ENCODE measurements at regions not wholly inside any gene's neighbourhood (a gene's known extent, or its start where the extent isn't known, plus 50 kb on each side); places are given as distances from the start of the nearest gene placed in this dataset.

DNA sequence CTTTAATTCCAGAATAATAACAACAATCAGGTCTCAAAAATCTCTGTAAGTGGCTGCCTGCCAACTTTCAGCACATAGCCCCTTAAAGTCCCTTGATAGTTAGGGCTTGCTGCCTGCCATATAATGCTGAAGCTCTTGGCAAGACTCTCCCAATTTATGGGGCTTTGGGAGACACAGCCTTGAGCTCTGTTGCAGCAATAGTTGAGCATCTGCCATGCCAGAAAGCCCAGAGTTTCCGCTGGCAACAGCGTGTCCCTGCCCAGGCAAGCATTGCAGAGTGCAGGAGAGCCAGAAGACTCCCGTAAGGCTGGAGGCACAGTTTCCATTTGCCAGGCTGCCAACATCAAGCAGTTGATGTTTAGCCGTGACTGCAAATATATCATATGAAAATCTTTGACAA, 678.5 kb upstream of the NUDT12 start:
- H3K27me3 Mint-ChIP-seq (ENCODE audit: low read depth, poor library complexity) = no peaks in the 10 kb centered on the region
- no peaks in the 10 kb centered on the region for H3K4me1 Mint-ChIP-seq
- TF ChIP-seq, protein P1, sequence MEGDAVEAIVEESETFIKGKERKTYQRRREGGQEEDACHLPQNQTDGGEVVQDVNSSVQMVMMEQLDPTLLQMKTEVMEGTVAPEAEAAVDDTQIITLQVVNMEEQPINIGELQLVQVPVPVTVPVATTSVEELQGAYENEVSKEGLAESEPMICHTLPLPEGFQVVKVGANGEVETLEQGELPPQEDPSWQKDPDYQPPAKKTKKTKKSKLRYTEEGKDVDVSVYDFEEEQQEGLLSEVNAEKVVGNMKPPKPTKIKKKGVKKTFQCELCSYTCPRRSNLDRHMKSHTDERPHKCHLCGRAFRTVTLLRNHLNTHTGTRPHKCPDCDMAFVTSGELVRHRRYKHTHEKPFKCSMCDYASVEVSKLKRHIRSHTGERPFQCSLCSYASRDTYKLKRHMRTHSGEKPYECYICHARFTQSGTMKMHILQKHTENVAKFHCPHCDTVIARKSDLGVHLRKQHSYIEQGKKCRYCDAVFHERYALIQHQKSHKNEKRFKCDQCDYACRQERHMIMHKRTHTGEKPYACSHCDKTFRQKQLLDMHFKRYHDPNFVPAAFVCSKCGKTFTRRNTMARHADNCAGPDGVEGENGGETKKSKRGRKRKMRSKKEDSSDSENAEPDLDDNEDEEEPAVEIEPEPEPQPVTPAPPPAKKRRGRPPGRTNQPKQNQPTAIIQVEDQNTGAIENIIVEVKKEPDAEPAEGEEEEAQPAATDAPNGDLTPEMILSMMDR (IDR thresholded peaks at IDR 0.05) = no peak
- no peaks in the 10 kb centered on the region for H3K36me3 Mint-ChIP-seq (ENCODE audit: low read depth)
- no peak overlapping the region for H3K27ac Mint-ChIP-seq
- no peak for DNase-seq
- no peak overlapping the region for H3K4me3 Mint-ChIP-seq
- H3K9me3 Mint-ChIP-seq = no peaks in the 10 kb centered on the region

DNA sequence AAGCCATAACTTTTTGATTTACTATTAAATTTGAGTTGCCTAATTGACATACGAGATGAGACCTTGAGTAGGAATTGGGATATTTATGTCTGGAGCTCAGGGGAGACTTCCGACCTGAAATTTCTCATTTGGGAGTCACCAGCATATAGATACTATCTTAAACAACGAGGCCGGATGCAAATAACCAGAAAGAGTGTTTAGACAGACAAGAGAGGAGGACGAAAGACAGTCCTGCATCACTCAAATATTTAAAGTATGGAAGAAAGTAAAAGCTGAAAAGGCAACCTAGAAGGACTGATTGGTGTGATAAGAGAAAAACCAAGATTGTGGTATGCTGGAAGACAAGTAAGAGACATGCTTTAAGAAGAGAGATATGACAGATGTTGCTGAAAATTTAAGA, 675.0 kb upstream of the NUDT12 start:
- Mint-ChIP-seq H3K36me3 (ENCODE audit: low read depth) (no peaks in the 10 kb centered on the region), H3K27me3 (ENCODE audit: low read depth, poor library complexity) (no peaks in the 10 kb centered on the region), H3K4me1 (no peaks in the 10 kb centered on the region), H3K27ac (no peak overlapping the region), H3K9me3 (no peaks in the 10 kb centered on the region), H3K4me3 (no peak overlapping the region)
- no peak for DNase-seq
- TF ChIP-seq, protein P1 (IDR thresholded peaks at IDR 0.05) = no peak

DNA sequence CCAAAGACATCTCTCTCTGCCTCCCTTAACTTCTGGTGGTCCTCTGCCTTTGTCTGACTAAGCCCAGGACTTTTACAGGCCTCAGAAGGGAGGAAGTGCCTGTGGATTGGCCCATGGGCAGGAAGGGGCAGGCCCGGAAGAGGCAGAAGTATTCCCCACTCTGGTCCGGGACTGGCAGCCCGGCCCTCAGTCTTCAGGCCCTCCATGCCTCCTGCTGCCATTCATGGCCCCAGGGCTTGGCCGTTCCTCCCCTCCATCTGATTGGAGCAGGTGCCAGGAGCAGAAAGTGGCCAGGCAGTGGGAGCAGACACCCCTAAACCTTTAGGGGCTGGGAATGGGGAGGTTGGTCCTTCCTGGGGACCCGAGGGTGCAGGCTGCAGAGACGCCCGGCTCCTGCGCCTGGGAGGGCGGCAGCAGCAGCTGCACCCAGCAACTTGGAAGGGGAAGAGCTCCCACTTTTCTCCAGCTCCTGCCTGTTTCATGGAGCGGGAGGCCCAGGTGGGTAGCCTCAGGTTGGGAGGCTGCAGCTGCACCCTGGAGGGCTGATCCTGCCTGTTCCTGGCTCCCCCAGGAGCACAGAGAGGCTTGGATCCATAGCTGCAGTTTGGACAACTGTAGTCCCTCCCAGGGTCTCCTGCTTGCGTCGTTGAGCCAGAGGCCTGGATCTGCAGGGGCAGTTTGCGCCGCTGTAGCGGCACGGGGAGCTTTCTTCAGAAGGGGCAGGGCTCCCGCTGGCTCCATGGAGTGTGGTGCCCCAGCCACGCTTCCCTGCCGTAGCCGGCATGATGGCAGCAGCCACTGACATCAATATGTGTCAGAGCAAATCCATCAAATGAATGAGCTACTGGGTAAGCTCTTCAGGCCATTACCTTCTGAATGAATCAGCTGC, 661.5 kb upstream of the NUDT12 start:
- Mint-ChIP-seq H3K27me3 (ENCODE audit: low read depth, poor library complexity) (peaks cover 3% of the 10 kb centered on the region), H3K27ac (no peak overlapping the region), H3K36me3 (ENCODE audit: low read depth) (no peaks in the 10 kb centered on the region), H3K4me1 (no peaks in the 10 kb centered on the region), H3K9me3 (no peaks in the 10 kb centered on the region), H3K4me3 (no peak overlapping the region)
- no peak for DNase-seq
- TF ChIP-seq, protein P1 (IDR thresholded peaks at IDR 0.05) = no peak

DNA sequence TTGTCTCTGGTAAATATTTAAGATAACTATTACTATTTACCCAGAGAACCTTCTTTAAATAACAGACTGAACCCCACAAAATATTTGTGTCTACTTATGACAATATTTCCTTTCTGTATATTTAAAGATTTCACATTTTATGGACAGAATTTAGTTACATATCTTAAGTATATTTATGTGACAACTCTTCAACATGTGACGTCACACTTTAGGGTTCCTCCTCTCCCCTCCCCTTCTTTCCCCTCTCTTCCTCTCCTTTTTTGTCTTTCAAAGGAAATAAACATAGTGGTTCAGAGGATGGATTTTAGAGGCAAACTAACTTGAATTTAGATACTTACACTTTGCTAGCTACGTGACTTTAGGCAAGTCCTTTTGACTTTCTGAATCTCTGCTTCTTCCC, 655.6 kb upstream of the NUDT12 start:
- TF ChIP-seq, protein P1 (IDR thresholded peaks at IDR 0.05) = no peak
- H3K9me3 Mint-ChIP-seq = no peaks in the 10 kb centered on the region
- no peak overlapping the region for H3K27ac Mint-ChIP-seq
- peaks cover 6% of the 10 kb centered on the region for H3K4me1 Mint-ChIP-seq
- no peaks in the 10 kb centered on the region for H3K27me3 Mint-ChIP-seq (ENCODE audit: low read depth, poor library complexity)
- H3K4me3 Mint-ChIP-seq = no peak overlapping the region
- H3K36me3 Mint-ChIP-seq (ENCODE audit: low read depth) = no peaks in the 10 kb centered on the region
- DNase-seq = no peak

DNA sequence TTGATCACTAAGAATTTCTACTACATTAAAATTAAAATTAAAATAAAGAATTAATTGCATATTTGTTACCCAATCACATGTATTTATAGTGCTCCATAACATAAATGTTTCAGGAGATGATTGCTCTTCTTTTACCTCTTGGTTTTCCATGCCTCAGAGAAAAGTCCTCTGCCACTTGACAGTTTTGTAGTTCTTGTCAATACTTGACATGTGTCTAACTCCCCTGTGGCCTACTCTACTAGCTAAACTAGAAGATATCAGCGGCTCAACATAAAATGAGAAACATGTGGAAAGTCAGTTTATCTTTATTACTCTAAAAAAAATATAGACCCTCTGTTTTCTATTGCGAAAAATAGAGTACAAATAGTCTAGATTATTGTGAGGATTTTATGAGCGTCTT, 650.6 kb upstream of the NUDT12 start:
- Mint-ChIP-seq H3K36me3 (ENCODE audit: low read depth) (no peaks in the 10 kb centered on the region), H3K4me1 (peaks cover 8% of the 10 kb centered on the region), H3K9me3 (no peaks in the 10 kb centered on the region), H3K4me3 (no peak overlapping the region), H3K27me3 (ENCODE audit: low read depth, poor library complexity) (no peaks in the 10 kb centered on the region), H3K27ac (no peak overlapping the region)
- DNase-seq = no peak
- TF ChIP-seq, protein P1 (IDR thresholded peaks at IDR 0.05) = no peak

DNA sequence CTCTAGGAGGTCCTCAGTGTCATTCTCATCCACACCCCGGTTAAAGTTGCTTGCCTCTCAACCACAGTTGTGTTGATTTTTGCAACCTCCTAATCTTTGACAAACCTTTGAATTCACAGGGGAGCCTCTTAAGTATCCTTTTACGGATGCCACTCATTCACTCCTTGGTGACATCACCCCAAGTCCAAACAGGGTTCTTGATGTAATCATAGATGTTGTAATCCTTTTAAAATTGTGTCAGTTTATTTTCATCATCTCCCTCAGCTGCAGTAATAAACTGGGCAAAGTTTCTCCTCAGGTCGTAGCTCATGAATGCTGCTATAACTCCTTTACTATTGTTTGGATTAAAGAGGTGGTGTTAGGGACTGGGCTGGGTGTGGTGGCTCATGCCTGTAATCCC, 637.2 kb upstream of the NUDT12 start:
- Mint-ChIP-seq H3K4me3 (no peak overlapping the region), H3K4me1 (no peaks in the 10 kb centered on the region), H3K36me3 (ENCODE audit: low read depth) (no peaks in the 10 kb centered on the region), H3K9me3 (no peaks in the 10 kb centered on the region), H3K27me3 (ENCODE audit: low read depth, poor library complexity) (no peaks in the 10 kb centered on the region), H3K27ac (no peak overlapping the region)
- TF ChIP-seq, protein P1 (IDR thresholded peaks at IDR 0.05) = no peak
- no peak for DNase-seq

Data from nephron progenitor cell (in vitro differentiated cells).